Stomach (tissue), 4 donors: ENCODE measurements at regions not wholly inside any gene's neighbourhood (a gene's known extent, or its start where the extent isn't known, plus 50 kb on each side); places are given as distances from the start of the nearest gene placed in this dataset.

Experiments used
- EP300 ChIP-seq: sonication (generic); formaldehyde crosslinking; IDR thresholded peaks from one replicate; pipeline ENCODE4 v1.6.1; 2017; ENCODE audit warnings: antibody characterized with exemption
- POLR2A ChIP-seq, 4 donors: fragments of 450-650 bp; IDR thresholded peaks; one replicate each; pipeline ENCODE4 v1.6.1; 2016; ENCODE audit warnings: antibody characterized with exemption in 4 of 4, control low read depth in 2 of 4, mild to moderate bottlenecking in 1 of 4, moderate library complexity in 1 of 4
- POLR2AphosphoS5 ChIP-seq, 3 donors: sonication (generic); formaldehyde crosslinking; IDR thresholded peaks; one replicate each; pipeline ENCODE4 v1.6.1; 2016; ENCODE audit warnings: antibody characterized with exemption in 3 of 3
- TF ChIP-seq, protein P1 (sequence below), 7 experiments: fragments of 450-650 bp in 4 of 7; fragments of 200-600 bp in 3 of 7; sonication (generic) in 3 of 7; IDR thresholded peaks; one replicate each; pipeline ENCODE4 v1.5.1; 2016 to 2019; ENCODE audit warnings: antibody characterized with exemption in 7 of 7, control low read depth in 2 of 7, mild to moderate bottlenecking in 1 of 7

DNA sequence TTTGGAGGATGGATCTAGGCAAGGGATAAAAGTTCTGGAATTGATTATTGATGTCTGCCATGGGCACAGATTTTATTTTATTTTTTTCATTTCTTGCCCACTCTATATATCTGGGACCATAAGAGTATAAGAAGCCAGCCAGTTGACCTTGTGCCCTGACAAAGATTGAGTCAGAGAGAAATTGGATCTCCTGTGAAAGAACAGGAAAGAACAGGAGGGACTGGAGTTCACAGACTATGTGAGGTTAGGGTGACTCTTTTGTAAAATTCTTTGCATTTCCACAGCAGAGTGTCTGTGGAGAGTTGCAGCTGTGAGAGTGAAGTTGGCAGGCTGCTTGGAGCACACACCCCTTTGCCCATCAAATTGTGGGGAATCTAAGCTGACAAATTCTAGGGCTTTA, 358.4 kb upstream of the TBX3 start:
- TF ChIP-seq, protein P1, sequence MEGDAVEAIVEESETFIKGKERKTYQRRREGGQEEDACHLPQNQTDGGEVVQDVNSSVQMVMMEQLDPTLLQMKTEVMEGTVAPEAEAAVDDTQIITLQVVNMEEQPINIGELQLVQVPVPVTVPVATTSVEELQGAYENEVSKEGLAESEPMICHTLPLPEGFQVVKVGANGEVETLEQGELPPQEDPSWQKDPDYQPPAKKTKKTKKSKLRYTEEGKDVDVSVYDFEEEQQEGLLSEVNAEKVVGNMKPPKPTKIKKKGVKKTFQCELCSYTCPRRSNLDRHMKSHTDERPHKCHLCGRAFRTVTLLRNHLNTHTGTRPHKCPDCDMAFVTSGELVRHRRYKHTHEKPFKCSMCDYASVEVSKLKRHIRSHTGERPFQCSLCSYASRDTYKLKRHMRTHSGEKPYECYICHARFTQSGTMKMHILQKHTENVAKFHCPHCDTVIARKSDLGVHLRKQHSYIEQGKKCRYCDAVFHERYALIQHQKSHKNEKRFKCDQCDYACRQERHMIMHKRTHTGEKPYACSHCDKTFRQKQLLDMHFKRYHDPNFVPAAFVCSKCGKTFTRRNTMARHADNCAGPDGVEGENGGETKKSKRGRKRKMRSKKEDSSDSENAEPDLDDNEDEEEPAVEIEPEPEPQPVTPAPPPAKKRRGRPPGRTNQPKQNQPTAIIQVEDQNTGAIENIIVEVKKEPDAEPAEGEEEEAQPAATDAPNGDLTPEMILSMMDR (IDR thresholded peaks at IDR 0.05) = no peak
- TF ChIP-seq POLR2A (IDR thresholded peaks at IDR 0.05) = no peak
- TF ChIP-seq EP300 = no peak
- TF ChIP-seq POLR2AphosphoS5 (IDR thresholded peaks at IDR 0.05) = no peak
